CD1c-positive myeloid dendritic cell (primary cell): ENCODE measurements at regions not wholly inside any gene's neighbourhood (a gene's known extent, or its start where the extent isn't known, plus 50 kb on each side); places are given as distances from the start of the nearest gene placed in this dataset.

Experiments
- DNase-seq: peaks from one replicate; pipeline ENCODE4 v3.0.0-alpha.2; 2016; ENCODE audit errors: extremely low spot score

DNA sequence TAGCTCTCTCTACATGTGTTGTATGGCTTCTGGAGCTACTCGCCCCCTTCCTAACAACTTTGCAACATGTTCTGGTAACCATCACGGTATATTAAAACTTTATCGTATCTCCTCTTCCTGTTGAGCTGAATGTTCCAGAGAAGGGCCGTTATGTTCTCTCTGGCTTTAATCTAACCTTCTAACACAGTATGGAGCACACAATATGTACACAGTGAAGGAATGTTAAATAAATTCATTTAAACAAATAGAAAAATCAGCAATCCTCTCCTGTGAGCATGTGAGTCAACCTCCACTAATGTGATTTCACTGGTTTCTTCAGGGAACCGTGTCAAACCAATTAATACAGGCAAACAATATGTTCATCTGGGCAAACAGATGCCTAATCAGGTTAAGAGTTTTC is 319.5 kb upstream of the OR4E1 start:
- no peak for DNase-seq

DNA sequence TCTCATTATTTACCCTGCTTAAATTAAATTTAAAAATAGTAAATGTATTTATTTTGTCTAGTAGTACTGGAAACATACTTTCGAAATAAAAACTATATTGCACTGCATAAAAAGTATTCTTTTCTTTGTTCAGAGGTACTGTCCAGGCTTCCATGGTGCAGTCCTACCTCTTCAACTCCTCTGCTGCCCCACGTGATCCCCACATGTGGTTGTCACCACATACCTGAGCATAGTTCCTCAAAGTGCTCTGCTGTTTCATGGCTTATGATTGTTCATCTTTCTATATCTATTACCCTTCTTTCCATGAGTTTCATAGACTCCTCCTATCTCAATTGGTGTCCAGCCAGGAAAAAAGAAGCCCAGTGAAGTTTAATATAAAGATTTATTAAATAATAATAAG is 317.5 kb upstream of the OR4E1 start:
- no peak for DNase-seq

DNA sequence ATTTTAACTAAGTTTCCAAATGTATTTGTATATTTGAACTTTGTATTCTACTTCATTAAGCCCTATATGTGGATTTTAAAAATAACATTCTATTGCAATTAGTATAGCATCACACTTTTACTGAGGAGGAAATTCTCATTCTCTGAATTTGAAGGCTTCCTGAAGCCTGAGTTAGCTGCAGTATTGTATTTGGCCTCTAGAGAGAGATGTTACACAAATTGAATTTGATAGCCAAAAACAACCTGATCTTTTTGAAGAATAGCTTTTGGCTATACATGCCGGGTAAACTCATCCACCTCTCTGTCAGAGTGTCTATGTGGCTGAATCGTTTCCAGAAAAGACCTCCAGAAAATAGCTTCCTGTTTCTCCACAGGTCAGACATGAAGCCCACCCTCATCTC is 316.5 kb upstream of the OR4E1 start:
- peak; percentile 9 for DNase-seq

DNA sequence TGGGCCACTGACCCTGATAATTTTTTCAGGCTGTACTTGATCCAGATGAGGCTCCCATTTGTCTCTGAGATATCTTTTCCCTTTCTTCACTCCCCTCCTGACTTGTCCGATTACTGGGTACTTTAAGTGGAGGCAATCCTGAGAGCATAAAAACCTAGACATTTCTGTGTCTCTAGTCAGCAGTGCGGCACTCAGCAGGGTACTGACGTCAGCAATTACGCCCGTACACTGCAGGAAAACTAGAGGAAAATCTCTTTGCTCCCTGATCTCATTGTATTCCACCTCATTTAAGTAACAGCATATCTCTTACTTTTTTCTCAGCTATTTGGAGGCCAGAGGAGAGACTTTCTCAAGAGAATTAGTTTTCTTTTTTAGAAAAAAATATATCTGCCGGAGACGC is 315.5 kb upstream of the OR4E1 start:
- DNase-seq = no peak

DNA sequence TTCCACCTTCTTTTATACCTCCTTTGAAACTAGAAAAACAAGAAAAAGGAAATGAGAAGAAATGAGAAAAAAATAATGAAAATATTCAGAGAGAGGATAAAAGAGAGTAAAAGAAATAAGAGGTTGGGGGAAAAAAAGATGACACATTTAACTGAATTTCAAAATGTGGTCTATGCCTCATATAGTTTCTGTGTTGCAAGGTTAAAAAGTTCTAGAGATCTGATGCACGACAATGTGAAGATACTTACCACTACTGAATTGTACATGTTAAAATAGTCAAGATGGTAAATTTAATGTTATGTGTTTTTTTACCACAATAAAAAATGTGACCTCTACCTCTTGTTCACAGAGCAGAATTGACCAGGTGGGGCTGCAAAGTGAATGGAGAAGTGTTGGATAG is 314.8 kb upstream of the OR4E1 start:
- DNase-seq = no peak

DNA sequence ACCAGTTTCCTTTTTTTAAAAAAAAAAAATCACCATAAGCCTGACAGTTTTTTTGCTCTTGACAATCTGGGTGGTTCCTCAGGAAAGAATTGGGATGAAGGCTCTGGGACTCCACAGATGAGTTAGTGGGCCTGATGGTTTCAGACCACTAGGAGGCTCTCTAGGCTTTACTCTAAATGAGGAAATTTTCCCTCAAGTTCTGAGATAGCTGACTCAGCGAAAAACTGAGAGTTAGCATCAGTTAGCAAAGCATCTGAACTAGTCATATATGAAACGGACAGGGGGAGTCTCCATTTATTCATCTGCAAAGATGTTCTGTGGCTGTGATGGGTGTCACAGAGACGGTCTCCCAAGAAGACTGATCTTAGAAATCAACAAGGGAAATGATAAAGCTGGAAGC is 314.3 kb upstream of the OR4E1 start:
- DNase-seq = peak; percentile 45

DNA sequence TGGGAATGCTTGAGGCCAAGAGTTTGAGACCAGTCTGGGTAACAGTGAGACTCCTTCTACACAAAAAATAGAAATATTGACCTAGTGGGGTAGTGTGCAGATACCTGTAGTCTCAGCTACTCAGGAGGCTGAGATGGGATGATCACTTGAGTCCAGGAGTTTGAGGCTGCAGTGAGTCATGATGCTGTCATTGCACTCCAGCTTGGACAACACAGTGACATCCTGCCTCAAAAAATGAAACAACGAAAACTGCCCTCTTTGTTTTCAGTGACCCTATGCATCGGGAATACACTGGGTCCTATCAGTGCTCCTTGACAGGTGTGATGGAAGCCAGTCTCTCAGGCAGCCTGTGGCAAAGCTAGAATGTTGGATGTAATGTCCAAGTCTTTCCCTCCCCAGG is 311.5 kb upstream of the OR4E1 start:
- no peak for DNase-seq

DNA sequence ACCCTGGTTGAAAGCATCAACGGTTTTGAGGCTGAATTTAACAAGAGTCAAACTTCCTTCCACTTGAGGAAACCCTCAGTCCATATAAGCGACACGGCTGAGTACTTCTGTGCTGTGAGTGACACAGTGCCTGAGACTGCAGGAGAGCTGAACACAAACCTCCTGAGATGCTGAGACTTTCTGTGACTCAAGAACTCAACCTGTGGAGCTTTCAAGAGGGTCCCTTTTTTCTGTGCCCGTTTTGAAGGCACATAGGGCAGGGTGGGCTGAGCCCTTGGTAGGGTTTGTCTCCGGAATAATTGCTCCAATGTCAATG is 305.3 kb upstream of the OR4E1 start:
- no peak for DNase-seq

DNA sequence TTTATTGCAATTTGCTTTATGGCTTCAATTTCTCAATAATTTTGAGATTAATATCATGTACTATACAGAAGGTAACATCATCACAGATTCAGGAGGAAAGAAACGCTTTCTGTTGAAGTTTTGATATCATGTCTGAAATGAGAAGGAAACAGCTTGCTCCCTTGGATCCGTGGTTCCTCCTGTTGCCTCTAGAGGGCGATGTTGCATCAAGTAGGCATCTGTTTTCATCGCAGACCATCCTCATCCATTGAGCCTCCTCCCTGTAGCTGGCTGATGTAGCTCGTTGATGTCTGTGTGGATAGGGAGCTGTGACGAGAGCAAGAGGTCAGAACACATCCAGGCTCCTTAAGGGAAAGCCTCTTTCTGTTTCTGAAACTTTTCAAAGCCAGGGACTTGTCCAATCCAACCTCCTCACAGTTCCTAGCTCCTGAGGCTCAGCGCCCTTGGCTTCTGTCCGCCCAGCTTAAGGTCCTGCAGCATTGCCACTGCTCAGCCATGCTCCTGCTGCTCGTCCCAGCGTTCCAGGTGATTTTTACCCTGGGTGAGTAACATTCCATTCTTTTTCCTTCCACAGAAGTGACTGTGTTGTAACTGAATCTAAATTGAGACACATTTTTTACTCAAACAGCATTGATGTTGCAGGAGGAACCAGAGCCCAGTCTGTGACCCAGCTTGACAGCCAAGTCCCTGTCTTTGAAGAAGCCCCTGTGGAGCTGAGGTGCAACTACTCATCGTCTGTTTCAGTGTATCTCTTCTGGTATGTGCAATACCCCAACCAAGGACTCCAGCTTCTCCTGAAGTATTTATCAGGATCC is 304.8 kb upstream of the OR4E1 start:
- peak; percentile 55 for DNase-seq

DNA sequence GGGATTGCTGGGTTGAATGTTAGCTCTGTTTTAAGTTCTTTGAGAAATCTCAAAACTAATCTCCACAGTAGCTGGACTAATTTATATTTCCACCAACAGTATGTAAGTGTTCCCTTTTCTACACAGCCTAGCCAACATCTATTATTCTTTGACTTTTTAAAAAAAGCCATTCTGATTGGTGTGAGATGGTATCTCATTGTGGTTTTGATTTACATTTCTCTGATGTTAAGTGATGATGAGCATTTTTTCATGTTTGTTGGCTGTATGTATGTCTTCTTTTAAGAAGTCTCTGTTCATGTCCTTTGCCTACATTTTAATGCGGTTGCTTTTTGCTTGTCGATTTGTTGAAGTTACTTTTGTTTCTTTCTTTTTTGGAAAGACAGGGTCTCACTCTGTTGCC is 301.1 kb upstream of the OR4E1 start:
- DNase-seq = no peak

DNA sequence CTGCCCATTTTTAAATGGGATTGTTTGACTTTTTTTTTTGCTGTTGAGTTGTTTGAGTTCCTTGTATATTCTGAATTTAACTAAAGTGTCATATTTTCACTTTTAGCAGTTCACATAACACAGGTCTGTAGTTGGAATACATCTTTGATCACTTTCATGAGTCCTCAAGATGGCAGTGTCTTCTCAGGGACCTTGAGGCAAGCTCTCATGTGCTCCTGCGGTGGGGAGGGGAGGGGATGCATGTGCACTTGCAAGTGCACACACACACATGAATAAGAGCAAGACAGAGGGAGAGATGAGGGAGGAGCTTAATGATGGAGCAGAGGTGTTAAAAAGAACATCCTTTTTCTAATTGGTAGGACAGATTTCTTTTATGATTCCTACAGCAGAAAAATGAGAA is 291.4 kb upstream of the OR4E1 start:
- DNase-seq = peak; percentile 4

DNA sequence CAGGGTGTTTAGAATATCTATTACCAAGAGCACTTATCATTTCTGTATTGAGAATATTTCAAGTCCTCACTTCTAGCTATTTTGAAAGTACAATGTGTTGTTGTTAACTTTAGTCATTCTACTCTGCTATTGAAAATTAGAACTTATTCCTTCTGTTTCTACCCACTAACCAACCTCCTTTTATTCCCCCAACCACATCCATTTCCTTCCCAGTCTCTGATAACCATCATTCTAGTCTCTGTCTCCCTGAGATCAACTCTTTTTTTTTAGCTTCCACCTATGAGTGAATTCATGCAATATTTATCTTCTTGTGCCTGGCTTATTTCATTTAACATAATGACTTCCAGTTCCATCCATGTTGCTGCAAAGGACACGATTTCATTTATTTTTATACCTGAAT is 290.6 kb upstream of the OR4E1 start:
- DNase-seq = no peak

DNA sequence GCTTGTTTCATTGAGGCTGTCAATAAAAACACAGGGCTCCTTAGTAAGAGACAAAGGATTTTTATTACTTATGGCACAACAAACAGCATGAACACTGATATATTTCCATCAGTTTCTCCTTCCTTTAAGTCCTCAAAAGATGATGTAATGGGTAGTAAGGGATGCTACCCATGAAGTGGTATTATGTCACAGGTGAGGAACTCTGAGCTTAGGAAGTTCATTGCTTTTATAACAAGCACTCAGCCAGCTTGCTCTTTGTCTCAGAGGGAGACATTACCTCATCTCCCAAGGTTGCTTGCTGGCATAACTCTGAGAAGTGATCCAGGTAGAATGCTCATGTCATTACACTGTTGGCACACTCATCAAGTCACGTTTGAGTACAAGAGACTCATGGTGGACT is 287.0 kb upstream of the OR4E1 start:
- no peak for DNase-seq

DNA sequence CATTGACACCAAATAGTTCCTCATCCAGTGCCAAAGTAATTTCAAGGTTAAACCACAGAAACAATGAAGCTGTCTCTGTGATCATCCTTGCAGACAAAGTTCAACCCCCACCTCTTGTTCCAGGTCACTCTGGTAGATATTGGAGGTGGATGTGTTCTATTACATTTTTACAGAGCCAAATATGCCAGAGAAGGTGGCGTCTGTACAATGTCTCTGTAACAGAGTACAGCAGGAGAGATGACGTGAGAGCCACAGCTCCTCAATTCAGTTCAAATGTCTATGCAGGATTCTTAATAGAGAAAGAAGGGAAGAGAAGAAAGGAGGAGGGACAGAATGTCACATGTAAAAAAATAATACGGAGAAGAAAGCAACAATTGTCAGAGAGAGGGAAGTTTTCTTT is 268.3 kb upstream of the OR4E1 start:
- no peak for DNase-seq

DNA sequence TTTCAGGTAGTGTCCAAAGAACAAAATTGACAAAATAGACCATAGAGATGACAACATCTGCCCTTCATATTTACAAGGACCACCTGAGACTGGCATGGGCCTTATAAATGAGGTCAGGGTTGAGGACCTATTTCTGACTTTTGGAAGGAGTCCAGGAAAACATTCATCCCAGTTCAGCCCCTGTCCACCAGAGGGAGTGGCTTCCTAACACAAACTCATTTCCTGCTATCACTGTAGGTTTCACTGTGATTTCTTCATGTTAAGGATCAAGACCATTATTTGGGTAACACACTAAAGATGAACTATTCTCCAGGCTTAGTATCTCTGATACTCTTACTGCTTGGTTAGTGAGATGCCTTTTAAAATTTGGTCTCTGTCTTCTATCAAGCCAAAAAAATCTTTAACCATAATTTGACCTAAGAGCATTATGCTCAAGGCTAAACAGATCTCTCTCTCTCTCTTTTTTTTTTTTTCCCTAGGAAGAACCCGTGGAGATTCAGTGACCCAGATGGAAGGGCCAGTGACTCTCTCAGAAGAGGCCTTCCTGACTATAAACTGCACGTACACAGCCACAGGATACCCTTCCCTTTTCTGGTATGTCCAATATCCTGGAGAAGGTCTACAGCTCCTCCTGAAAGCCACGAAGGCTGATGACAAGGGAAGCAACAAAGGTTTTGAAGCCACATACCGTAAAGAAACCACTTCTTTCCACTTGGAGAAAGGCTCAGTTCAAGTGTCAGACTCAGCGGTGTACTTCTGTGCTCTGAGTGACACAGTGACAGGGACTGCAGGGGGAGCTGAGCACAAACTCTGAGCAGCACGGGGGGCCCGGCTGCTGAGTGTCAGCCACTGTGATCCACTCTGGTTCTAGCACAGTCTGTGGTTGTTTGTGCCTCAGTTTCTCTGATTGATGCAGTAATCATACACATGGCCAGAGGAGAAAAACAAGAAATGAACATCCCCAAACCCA is 267.6 kb upstream of the OR4E1 start:
- peak; percentile 18 for DNase-seq

DNA sequence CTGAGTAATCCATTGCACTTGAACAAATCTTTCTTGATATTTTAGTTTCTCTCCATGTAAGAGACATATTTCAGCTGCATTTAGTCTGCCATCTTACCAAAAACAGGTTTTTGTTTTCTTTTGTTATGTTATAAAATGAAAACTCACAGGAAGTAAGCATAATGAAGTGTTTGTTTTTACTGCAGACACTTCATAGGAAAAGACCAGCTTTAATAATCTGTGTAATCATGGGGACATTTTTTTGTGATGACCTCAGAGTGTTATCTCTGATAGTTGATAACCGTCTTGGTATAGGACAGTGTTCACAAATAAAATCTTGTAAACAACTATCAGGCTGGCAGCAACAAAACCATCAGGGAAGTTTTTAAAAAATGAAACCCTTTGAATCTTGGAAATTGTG is 266.2 kb upstream of the OR4E1 start:
- DNase-seq = no peak

DNA sequence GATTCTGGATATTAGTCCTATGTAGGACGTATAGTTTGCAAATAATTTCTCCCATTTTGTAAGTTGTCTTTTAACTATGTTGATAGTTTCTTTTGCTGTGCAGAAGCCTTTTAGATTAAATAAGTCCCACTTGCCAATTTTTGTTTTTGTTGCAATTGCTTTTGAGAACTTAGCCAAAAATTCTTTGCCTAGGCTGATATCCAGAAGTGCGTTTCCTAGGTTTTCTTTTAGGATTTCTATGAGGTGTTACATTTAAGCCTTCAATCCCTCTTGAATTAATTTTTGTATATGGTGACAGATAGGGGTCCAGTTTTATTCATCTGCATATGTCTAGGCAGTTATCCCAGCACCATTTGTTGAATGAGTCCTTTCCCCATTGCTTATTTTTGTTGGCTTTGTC is 264.4 kb upstream of the OR4E1 start:
- no peak for DNase-seq

DNA sequence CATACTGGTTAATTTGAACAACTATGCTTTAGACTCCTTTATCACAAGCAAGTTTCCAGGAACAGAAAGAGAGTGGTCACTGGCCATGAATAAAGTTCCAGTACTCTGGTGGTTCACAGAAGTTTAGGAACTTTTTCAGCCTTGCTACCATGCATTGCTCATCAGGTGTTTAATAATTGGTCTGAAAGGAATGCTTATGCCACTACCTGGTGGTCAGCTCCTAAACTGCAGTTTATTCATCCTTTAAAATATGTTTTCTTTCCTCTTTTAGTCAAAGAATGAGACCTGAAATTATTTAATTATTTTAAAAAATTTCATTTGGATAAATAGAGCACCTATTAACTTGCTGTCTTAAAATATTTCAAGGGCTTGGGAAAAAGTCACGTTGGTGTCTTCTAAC is 260.1 kb upstream of the OR4E1 start:
- DNase-seq = no peak

DNA sequence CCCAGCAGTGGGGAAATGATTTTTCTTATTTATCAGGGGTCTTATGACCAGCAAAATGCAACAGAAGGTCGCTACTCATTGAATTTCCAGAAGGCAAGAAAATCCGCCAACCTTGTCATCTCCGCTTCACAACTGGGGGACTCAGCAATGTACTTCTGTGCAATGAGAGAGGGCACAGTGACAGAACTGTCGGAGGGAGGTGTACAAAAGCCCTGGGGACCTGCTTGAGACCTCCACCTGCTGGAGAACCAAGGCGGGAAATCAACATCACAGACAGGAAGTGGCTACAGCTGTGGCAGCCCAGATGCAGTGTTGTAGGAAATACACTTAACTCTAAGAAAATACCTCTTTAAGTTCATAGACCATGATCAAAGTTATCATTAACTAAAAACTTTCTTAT is 250.9 kb upstream of the OR4E1 start:
- peak; percentile 34 for DNase-seq

DNA sequence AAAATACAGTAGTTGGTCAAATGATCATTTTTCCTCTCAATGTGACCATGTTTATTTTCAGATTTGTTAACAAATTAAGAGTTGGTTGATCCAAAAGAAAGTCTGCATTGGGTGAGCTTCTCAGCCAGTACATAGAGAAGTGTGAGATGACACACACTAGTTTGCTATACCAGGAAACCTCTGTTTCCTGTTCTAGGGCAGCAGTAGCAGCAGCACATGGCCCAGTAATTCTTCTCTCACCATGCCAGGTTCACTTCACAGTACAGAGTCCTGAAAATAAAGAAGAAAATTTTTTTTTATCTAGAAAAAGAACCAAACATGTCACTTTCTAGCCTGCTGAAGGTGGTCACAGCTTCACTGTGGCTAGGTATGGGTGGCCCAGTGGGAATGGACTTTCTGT is 250.2 kb upstream of the OR4E1 start:
- peak; percentile 13 for DNase-seq

DNA sequence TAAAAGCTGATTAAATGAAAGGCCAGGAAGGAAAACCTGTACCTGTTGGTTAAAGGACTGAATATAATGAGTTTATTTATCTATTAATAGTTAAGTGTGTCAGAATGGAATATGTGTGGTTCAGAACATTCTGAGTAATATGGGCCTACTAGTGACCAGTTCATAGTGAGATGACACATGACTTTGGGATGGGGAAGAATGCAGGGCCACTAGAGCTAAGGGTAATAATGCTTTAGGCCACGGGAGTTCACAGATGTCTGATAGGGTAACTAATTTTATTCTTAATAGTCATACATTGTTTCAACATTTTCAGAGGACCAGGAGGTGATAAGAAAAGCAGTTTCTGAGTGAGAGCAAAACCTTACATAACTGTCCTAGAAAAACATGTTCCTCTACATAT is 247.8 kb upstream of the OR4E1 start:
- DNase-seq = no peak

DNA sequence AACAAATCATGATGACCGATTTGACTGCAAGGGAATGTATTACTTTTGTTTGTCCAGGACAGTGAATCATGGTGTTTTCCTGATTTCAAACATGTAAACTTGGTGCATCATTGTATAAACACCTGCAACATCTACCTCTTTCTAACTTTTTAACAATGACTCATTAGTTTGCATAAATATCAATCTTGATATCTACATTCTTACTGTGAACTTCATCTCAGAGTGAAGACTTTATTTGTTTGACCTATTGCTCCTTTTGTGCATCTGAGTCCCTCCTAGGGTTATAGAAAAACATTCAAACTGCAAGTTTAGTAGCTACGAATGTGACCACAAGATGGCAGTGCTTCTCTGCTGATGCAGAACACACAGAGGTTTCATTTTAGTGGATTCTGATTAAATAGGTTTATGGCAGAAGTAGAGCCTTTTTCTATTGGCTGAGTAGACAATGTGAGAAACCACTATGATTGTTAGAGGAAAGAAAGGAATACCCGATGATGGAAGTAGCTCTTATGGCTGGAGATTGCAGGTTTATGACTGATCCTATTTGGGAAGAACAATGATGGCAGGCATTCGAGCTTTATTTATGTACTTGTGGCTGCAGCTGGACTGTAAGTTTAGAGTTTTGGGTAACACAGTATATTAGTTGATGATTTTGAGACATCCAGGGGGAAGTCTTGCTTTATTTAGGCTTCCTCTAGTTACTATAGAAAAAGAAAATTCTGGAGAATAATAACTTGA is 244.2 kb upstream of the OR4E1 start:
- DNase-seq = peak; percentile 66

DNA sequence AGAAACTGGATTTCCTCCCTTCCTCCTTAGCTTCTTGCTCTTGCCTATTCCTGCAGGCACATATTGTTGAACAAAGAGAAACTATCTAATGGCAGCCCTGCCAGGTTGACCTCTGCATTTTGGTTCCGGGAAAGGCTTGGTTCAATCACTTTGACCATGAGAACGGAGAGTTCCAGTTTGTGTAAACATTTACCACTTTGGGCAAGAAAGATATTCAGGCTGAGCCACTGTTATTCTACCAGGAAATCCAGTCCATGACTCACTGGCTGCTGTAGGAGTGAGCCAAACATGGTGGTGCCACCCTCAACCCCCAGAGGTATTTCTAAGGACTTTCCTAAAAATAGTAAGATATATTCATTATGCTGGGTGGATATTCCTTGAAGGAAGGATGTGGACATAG is 242.2 kb upstream of the OR4E1 start:
- DNase-seq = no peak
